ENCODE measurements at regions not wholly inside any gene's neighbourhood (a gene's known extent, or its start where the extent isn't known, plus 50 kb on each side); places are given as distances from the start of the nearest gene placed in this dataset.

GRCh38 chr11:122311216-122311755 lies 195.3 kb upstream of the BLID start:
- H3K27me3 Mint-ChIP-seq: peaks cover 17% of the 10 kb centered on the region
- H3K4me1 Mint-ChIP-seq: no peaks in the 10 kb centered on the region
- no peaks in the 10 kb centered on the region for H3K9me3 Mint-ChIP-seq
- no peak overlapping the region for H3K27ac Mint-ChIP-seq
- DNase-seq (no peak), ATAC-seq (no peak)
- H3K4me3 Mint-ChIP-seq: no peak overlapping the region

- no peak for ATAC-seq
- H3K27me3 Mint-ChIP-seq: peaks cover 17% of the 10 kb centered on the region
Measured at GRCh38 chr11:122310766-122311165, 194.8 kb upstream of the BLID start.

GRCh38 chr11:122309262-122309925 lies 193.4 kb upstream of the BLID start:
- H3K4me3 Mint-ChIP-seq: no peak overlapping the region
- H3K27me3 Mint-ChIP-seq: peaks cover 17% of the 10 kb centered on the region
- H3K27ac Mint-ChIP-seq: no peak overlapping the region
- ATAC-seq (no peak), DNase-seq (no peak)
- H3K9me3 Mint-ChIP-seq: no peaks in the 10 kb centered on the region
- no peaks in the 10 kb centered on the region for H3K4me1 Mint-ChIP-seq

More at GRCh38 chr11:122310766-122311165, 194.8 kb upstream of the BLID start:
- Mint-ChIP-seq H3K27ac (no peak overlapping the region), H3K4me1 (no peaks in the 10 kb centered on the region), H3K4me3 (no peak overlapping the region), H3K9me3 (no peaks in the 10 kb centered on the region)
- no peak for DNase-seq

- Mint-ChIP-seq H3K4me1 (no peaks in the 10 kb centered on the region), H3K27me3 (peaks cover 11% of the 10 kb centered on the region), H3K4me3 (no peak overlapping the region), H3K27ac (no peak overlapping the region), H3K9me3 (no peaks in the 10 kb centered on the region)
- DNase-seq (no peak), ATAC-seq (no peak)
Measured at GRCh38 chr11:122308226-122308625, 192.2 kb upstream of the BLID start.

- Mint-ChIP-seq H3K9me3 (no peaks in the 10 kb centered on the region), H3K4me1 (no peaks in the 10 kb centered on the region)
- ATAC-seq: no peak
Measured at GRCh38 chr11:122307476-122308035, 191.5 kb upstream of the BLID start.

GRCh38 chr11:122306831-122307391 lies 190.9 kb upstream of the BLID start:
- Mint-ChIP-seq H3K27ac (no peak overlapping the region), H3K27me3 (peaks cover 11% of the 10 kb centered on the region), H3K4me1 (no peaks in the 10 kb centered on the region), H3K9me3 (no peaks in the 10 kb centered on the region), H3K4me3 (no peak overlapping the region)
- no peak for ATAC-seq
- no peak for DNase-seq

More at GRCh38 chr11:122307476-122308035, 191.5 kb upstream of the BLID start:
- Mint-ChIP-seq H3K27ac (no peak overlapping the region), H3K4me3 (no peak overlapping the region), H3K27me3 (peaks cover 11% of the 10 kb centered on the region)
- no peak for DNase-seq

GRCh38 chr11:122305426-122306320 lies 189.7 kb upstream of the BLID start:
- H3K27me3 Mint-ChIP-seq: peaks cover 11% of the 10 kb centered on the region
- no peak overlapping the region for H3K4me3 Mint-ChIP-seq
- H3K9me3 Mint-ChIP-seq: no peaks in the 10 kb centered on the region
- no peak for DNase-seq
- no peak for ATAC-seq
- no peak overlapping the region for H3K27ac Mint-ChIP-seq
- H3K4me1 Mint-ChIP-seq: no peaks in the 10 kb centered on the region

GRCh38 chr11:122304973-122305372 lies 189.0 kb upstream of the BLID start:
- H3K27ac Mint-ChIP-seq: no peak overlapping the region
- peaks cover 2 to 4% of the 10 kb centered on the region in 2 donors for H3K9me3 Mint-ChIP-seq
- H3K4me3 Mint-ChIP-seq: no peak overlapping the region
- H3K27me3 Mint-ChIP-seq: peaks cover 11% of the 10 kb centered on the region
- no peaks in the 10 kb centered on the region for H3K4me1 Mint-ChIP-seq
- ATAC-seq: no peak
- DNase-seq: no peak

GRCh38 chr11:122304306-122304705 lies 188.3 kb upstream of the BLID start:
- ATAC-seq (no peak), DNase-seq (no peak)
- Mint-ChIP-seq H3K27ac (no peak overlapping the region), H3K9me3 (peaks cover 8 to 11% of the 10 kb centered on the region in 2 donors), H3K4me1 (no peaks in the 10 kb centered on the region), H3K27me3 (peaks cover 9% of the 10 kb centered on the region), H3K4me3 (no peak overlapping the region)

GRCh38 chr11:122294041-122294440 lies 178.0 kb upstream of the BLID start:
- Mint-ChIP-seq H3K27ac (peak overlapping the region in 1 of 2 donors; percentile 16), H3K4me1 (no peaks in the 10 kb centered on the region), H3K4me3 (no peak overlapping the region), H3K27me3 (no peaks in the 10 kb centered on the region), H3K9me3 (peaks cover 11 to 38% of the 10 kb centered on the region in 2 donors)
- DNase-seq (no peak), ATAC-seq (no peak)

GRCh38 chr11:122293296-122294023 lies 177.4 kb upstream of the BLID start:
- H3K27me3 Mint-ChIP-seq: no peaks in the 10 kb centered on the region
- H3K27ac Mint-ChIP-seq: peak overlapping the region in 1 of 2 donors; percentile 16
- no peaks in the 10 kb centered on the region for H3K4me1 Mint-ChIP-seq
- DNase-seq (no peak), ATAC-seq (no peak)
- H3K4me3 Mint-ChIP-seq: no peak overlapping the region
- H3K9me3 Mint-ChIP-seq: peaks cover 8 to 32% of the 10 kb centered on the region in 2 donors

- Mint-ChIP-seq H3K4me3 (no peak overlapping the region), H3K27me3 (peaks cover 9% of the 10 kb centered on the region), H3K27ac (no peak overlapping the region), H3K9me3 (no peaks in the 10 kb centered on the region), H3K4me1 (no peaks in the 10 kb centered on the region)
- DNase-seq (no peak), ATAC-seq (no peak)
Measured at GRCh38 chr11:122287401-122287800, 171.4 kb upstream of the BLID start.

- H3K4me3 Mint-ChIP-seq: no peak overlapping the region
- no peaks in the 10 kb centered on the region for H3K4me1 Mint-ChIP-seq
- DNase-seq: no peak
- no peak for ATAC-seq
- H3K9me3 Mint-ChIP-seq: no peaks in the 10 kb centered on the region
- peaks cover 11% of the 10 kb centered on the region for H3K27me3 Mint-ChIP-seq
- H3K27ac Mint-ChIP-seq: no peak overlapping the region
Measured at GRCh38 chr11:122285070-122285988, 169.3 kb upstream of the BLID start.

- ATAC-seq (no peak), DNase-seq (no peak)
- H3K4me1 Mint-ChIP-seq: no peaks in the 10 kb centered on the region
- H3K27ac Mint-ChIP-seq: peak overlapping the region in 1 of 2 donors; percentile 95
- H3K4me3 Mint-ChIP-seq: no peak overlapping the region
- peaks cover 7% of the 10 kb centered on the region for H3K27me3 Mint-ChIP-seq
- H3K9me3 Mint-ChIP-seq: no peaks in the 10 kb centered on the region
Measured at GRCh38 chr11:122280870-122281269, 164.9 kb upstream of the BLID start.

All from stimulated activated naive CD8-positive, alpha-beta T cell treated with anti-CD3 and anti-CD28 coated beads, Interleukin-15, amount 100 ng/mL, for 72 hours (primary cell).